Ovary (tissue), 7 donors: ENCODE measurements at regions not wholly inside any gene's neighbourhood (a gene's known extent, or its start where the extent isn't known, plus 50 kb on each side); places are given as distances from the start of the nearest gene placed in this dataset.
A peak's percentile ranks its signal among the peaks of the same experiment; 100 is the strongest.

ENCODE experiments used
- DNase-seq, 5 donors: peaks; one replicate each; pipeline ENCODE4 v3.0.0-alpha.2; 2019 to 2020
- H3K27ac ChIP-seq, 2 donors: fragments of 200-600 bp; one replicate each; pipeline versions ENCODE4 v1.5.1 to v1.8.0; 2019 to 2022
- H3K27me3 ChIP-seq: fragments of 200-600 bp; one replicate; pipeline ENCODE4 v1.8.0; 2022
- H3K36me3 ChIP-seq: fragments of 200-600 bp; sonication (generic); one replicate; pipeline ENCODE4 v1.5.1; 2019
- H3K4me1 ChIP-seq: one replicate; pipeline ENCODE4 v1.8.1; 2013; ENCODE audit warnings: mild to moderate bottlenecking, moderate library complexity; ENCODE audit not compliant: insufficient read depth
- H3K4me3 ChIP-seq: fragments of 200-600 bp; sonication (generic); one replicate; pipeline ENCODE4 v1.5.1; 2017
- H3K9me3 ChIP-seq, 2 donors: fragments of 200-600 bp in 1 of 2; sonication (generic) in 1 of 2; one replicate each; pipeline versions ENCODE4 v1.5.1 to v1.8.1; 2013 to 2019; ENCODE audit warnings: mild to moderate bottlenecking in 1 of 2, moderate library complexity in 1 of 2
- EP300 ChIP-seq: sonication (generic); formaldehyde crosslinking; IDR thresholded peaks from one replicate; pipeline ENCODE4 v1.6.1; 2017; ENCODE audit warnings: antibody characterized with exemption
- POLR2A ChIP-seq: fragments of 450-650 bp; IDR thresholded peaks from one replicate; pipeline ENCODE4 v1.6.1; 2017; ENCODE audit warnings: antibody characterized with exemption, mild to moderate bottlenecking, moderate library complexity
- WGBS, 3 donors: extraction: QIAGEN DNeasy Blood & Tissue Kit in 1 of 3; methylation state at CpG; one replicate each; pipeline versions ENCODE4 v1.1.5 to v1.1.7; 2013 to 2017; 5-methylcytosine and 5-hydroxymethylcytosine counted together
- intact Hi-C, 4 donors: fragments of 100-400 bp; cut with DNase I; formaldehyde crosslinking; loops; one replicate each; pipeline versions ENCODE4 v1.11.0 to v1.15.1; 2022 to 2023
- TF ChIP-seq, protein P1 (sequence below), 3 donors: fragments of 450-650 bp in 2 of 3; fragments of 200-600 bp in 1 of 3; IDR thresholded peaks; one replicate each; pipeline versions ENCODE4 v1.5.1 to v1.8.0; 2016 to 2022; ENCODE audit warnings: antibody characterized with exemption in 3 of 3, mild to moderate bottlenecking in 1 of 3
- donor health status: DM: no; HTN: no; CAD: no; lungs with moderate emphysema.
- donor health status: DM: no; HTN: no; CAD: no.
- donor health status: Bipolar disorder and iron deficiency.
- donor health status: DM: no; HTN: no; CAD: no.
- donor health status: DM: yes; HTN: yes; CAD: no.

DNA sequence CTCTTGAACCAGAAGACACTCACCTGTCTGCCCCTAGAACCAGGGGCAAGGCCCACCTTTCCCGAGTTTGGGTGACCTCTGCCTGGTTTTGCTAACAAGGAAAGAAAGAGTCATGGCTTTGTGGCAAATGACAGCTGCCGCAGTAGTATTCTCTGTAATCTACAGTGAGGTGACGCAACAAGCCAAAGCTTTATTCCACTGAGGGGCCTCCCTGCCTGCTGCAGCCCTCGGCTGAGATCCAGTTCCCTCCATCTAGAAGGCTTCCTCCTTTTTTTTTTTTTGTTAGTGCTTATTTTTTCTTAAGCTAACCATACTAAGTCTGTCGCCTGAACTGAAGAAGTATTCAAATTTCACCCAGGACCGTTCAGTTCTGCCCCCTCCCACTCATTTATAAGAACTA is 142.3 kb upstream of the TMCC3 start:
- Histone ChIP-seq H3K4me1 (peaks cover 1% of the 10 kb centered on the region), H3K4me3 (no peak overlapping the region), H3K27ac (peak overlapping the region in 1 of 2 donors; percentile 59), H3K9me3 (no peaks in the 10 kb centered on the region), H3K27me3 (no peaks in the 10 kb centered on the region), H3K36me3 (no peaks in the 10 kb centered on the region)
- TF ChIP-seq, protein P1, sequence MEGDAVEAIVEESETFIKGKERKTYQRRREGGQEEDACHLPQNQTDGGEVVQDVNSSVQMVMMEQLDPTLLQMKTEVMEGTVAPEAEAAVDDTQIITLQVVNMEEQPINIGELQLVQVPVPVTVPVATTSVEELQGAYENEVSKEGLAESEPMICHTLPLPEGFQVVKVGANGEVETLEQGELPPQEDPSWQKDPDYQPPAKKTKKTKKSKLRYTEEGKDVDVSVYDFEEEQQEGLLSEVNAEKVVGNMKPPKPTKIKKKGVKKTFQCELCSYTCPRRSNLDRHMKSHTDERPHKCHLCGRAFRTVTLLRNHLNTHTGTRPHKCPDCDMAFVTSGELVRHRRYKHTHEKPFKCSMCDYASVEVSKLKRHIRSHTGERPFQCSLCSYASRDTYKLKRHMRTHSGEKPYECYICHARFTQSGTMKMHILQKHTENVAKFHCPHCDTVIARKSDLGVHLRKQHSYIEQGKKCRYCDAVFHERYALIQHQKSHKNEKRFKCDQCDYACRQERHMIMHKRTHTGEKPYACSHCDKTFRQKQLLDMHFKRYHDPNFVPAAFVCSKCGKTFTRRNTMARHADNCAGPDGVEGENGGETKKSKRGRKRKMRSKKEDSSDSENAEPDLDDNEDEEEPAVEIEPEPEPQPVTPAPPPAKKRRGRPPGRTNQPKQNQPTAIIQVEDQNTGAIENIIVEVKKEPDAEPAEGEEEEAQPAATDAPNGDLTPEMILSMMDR (IDR thresholded peaks at IDR 0.05) = no peak
- TF ChIP-seq EP300 (no peak), POLR2A (no peak)
- DNase-seq = peak; percentile 42 to 62 (median 57)
- intact Hi-C loops = no loop called here
- 12 to 22% (median 16%) methylated on average over 6 of the region's 6 CpGs for WGBS, 3 donors

DNA sequence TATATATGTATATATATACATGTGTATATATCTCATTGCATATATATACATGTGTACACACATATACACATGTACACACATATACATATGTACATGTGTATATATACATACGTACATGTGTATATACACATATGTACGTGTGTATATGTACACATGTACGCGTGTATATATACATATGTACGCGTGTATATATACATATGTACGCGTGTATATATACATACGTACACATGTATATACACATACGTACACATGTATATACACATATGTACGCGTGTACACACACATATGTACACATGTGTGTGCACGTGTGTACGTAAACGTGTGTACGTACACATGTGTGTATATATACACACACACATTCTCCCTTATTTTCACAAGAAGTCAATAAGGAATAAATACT is 141.6 kb upstream of the TMCC3 start:
- H3K4me3 ChIP-seq = no peak overlapping the region
- WGBS, 3 donors = 90 to 95% (median 93%) methylated on average over 16 of the region's 16 CpGs
- no peak overlapping the region for H3K27ac ChIP-seq
- peaks cover 1% of the 10 kb centered on the region for H3K4me1 ChIP-seq
- H3K36me3 ChIP-seq = no peaks in the 10 kb centered on the region
- H3K9me3 ChIP-seq = no peaks in the 10 kb centered on the region
- H3K27me3 ChIP-seq = no peaks in the 10 kb centered on the region
- intact Hi-C loops = no loop called here
- DNase-seq = no peak
- TF ChIP-seq EP300 (no peak), POLR2A (no peak)
- TF ChIP-seq, protein P1 (IDR thresholded peaks at IDR 0.05) = no peak

DNA sequence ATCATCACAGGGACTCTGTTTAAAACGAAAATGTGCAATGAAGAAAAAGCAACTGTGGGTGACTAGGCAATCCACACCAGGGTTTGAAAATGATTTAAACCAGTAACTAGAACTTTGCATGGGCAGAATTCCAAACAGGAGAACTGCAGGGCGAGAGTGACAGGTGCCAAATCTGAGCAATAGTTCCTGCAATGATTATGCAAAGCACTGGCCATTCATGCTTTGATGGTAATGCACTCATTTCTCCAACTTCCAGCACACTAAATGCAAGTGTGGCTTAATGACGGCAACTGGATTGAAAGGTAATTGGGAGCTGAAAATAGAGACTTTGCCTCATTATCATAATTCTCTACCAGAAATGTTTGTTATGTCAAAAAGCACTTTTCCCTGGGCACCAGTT is 140.5 kb upstream of the TMCC3 start:
- intact Hi-C loops = no loop called here
- no peaks in the 10 kb centered on the region for H3K27me3 ChIP-seq
- no peak for DNase-seq
- no peak overlapping the region for H3K4me3 ChIP-seq
- H3K27ac ChIP-seq = no peak overlapping the region
- peaks cover 1% of the 10 kb centered on the region for H3K4me1 ChIP-seq
- no peaks in the 10 kb centered on the region for H3K36me3 ChIP-seq
- 75 to 88% (median 82%) methylated on average over 3 of the region's 3 CpGs for WGBS, 3 donors
- no peak for TF ChIP-seq EP300
- H3K9me3 ChIP-seq = no peaks in the 10 kb centered on the region

DNA sequence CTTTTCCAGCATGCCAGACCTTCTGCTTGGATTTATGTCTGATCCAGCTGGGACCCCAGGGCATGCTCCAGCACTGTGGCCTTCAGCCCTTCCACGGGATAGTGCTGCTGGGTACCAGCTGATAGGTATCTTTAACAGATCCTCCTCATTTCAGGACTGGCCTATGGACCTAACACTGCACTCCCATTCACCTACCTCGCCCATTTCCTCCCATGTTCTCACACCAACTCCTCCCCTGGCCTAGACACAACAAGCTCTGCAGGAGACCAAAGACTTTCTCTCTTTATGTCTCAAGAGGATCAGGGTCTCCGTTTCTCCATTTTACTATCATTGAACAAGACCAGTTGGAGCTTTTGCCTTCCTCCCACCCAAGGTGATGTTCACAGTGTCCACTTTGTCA is 140.0 kb upstream of the TMCC3 start:
- WGBS, 3 donors = 58 to 63% (median 58%) methylated on average over 3 of the region's 3 CpGs

DNA sequence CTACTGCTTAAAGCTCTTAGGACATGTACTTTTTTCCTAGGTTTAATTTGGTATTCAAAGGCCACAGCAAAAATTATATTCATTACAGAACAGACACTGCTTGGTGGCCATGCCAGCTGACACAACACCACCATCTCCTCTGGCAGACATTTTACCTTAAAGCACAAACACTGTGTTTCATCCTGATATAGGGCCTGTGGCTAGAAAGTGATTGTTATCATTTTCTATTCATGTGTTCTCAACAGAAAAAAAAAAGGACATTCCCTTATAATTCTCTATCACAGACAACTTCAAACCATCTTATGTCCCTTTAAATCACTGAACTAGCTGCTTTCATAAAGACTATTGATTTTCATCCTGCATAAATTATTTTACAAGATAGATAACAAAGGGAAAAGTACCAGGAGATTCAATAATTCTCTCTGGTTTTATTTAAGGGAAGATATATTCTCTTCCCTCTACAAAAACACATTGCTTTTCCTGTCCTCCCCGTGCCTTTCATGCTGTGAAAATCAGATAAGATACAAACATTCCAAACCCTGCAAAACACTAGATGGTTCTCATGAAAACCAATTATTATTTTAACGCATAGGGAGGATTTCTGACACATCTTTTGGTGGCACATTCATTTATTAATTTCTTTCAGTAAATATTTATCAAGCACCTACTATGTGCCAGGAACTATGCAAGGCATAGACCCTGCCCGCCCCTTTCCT is 139.3 kb upstream of the TMCC3 start:
- H3K9me3 ChIP-seq = no peaks in the 10 kb centered on the region
- H3K4me1 ChIP-seq = no peaks in the 10 kb centered on the region
- TF ChIP-seq POLR2A (no peak), EP300 (no peak)
- TF ChIP-seq, protein P1 (IDR thresholded peaks at IDR 0.05) = no peak
- intact Hi-C loops = loop anchor here in 1 of 4 donors (10.0 kb wide), 1 partner anchor 85 kb away; no protein-coding TSS in a partner anchor
- no peaks in the 10 kb centered on the region for H3K36me3 ChIP-seq
- WGBS, 3 donors = 64 to 72% (median 69%) methylated on average over 3 of the region's 3 CpGs
- H3K27me3 ChIP-seq = no peaks in the 10 kb centered on the region
- H3K27ac ChIP-seq = no peak overlapping the region
- no peak for DNase-seq
- no peak overlapping the region for H3K4me3 ChIP-seq

More for the DNA sequence above, 140.0 kb upstream of the TMCC3 start:
- Histone ChIP-seq H3K9me3 (no peaks in the 10 kb centered on the region), H3K36me3 (no peaks in the 10 kb centered on the region), H3K4me1 (no peaks in the 10 kb centered on the region), H3K27ac (no peak overlapping the region), H3K4me3 (no peak overlapping the region), H3K27me3 (no peaks in the 10 kb centered on the region)
- no peak for TF ChIP-seq POLR2A
- TF ChIP-seq, protein P1 (IDR thresholded peaks at IDR 0.05) = no peak
- no peak for TF ChIP-seq EP300
- DNase-seq = no peak
- intact Hi-C loops = no loop called here
